ENCODE measurements at regions not wholly inside any gene's neighbourhood (a gene's known extent, or its start where the extent isn't known, plus 50 kb on each side); places are given as distances from the start of the nearest gene placed in this dataset.

DNA sequence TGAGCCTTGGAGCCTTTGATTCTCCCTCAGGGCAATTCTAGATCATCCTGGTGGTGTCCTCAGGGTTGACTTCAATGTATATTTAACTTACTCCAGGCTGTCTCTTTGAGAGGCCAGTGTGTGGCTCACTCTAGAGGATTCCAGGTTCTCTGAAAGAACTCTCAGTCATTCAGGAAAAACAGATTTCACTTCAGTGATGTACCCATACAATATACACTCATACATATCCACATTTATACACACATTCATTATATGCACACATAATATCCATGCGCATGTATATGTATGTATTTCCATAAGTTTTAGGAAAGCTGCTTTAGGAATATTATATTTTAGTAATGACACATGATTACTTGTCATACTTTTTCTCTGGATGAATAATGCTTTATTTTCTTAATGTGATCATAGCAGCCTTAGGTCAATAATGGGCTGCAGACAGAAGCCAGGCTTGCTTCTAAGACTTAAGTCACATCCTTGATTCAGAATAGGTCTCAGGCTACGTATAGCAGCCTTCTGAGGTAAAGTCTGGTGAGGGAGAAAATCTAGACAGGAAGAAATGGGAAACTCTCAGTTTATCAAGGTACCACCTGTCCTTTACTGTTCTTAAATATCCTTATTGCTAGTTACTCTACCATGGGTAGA, 397.0 kb downstream of the GPAT3 start:
- TF ChIP-seq, protein P1, sequence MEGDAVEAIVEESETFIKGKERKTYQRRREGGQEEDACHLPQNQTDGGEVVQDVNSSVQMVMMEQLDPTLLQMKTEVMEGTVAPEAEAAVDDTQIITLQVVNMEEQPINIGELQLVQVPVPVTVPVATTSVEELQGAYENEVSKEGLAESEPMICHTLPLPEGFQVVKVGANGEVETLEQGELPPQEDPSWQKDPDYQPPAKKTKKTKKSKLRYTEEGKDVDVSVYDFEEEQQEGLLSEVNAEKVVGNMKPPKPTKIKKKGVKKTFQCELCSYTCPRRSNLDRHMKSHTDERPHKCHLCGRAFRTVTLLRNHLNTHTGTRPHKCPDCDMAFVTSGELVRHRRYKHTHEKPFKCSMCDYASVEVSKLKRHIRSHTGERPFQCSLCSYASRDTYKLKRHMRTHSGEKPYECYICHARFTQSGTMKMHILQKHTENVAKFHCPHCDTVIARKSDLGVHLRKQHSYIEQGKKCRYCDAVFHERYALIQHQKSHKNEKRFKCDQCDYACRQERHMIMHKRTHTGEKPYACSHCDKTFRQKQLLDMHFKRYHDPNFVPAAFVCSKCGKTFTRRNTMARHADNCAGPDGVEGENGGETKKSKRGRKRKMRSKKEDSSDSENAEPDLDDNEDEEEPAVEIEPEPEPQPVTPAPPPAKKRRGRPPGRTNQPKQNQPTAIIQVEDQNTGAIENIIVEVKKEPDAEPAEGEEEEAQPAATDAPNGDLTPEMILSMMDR (IDR thresholded peaks at IDR 0.05; ENCODE audit: insufficient read depth, low read length, poor library complexity, severe bottlenecking) = no peak
- no peak for TF ChIP-seq EZH2phosphoT487 (conservative IDR thresholded peaks at IDR 0.05; ENCODE audit: low read length)

Data from SU-DHL-6 (cell line).